GM20000 (cell line): ENCODE measurements at regions not wholly inside any gene's neighbourhood (a gene's known extent, or its start where the extent isn't known, plus 50 kb on each side); places are given as distances from the start of the nearest gene placed in this dataset.

ENCODE experiments used
- DNase-seq: peaks from one replicate; pipeline ENCODE4 v3.0.0; 2012; ENCODE audit warnings: low spot score
- CTCF ChIP-seq: IDR thresholded peaks from 2 replicates; pipeline ENCODE4 v1.5.1; 2012; ENCODE audit warnings: mild to moderate bottlenecking, control low read depth; ENCODE audit errors: extremely low read depth, missing control alignments

DNA sequence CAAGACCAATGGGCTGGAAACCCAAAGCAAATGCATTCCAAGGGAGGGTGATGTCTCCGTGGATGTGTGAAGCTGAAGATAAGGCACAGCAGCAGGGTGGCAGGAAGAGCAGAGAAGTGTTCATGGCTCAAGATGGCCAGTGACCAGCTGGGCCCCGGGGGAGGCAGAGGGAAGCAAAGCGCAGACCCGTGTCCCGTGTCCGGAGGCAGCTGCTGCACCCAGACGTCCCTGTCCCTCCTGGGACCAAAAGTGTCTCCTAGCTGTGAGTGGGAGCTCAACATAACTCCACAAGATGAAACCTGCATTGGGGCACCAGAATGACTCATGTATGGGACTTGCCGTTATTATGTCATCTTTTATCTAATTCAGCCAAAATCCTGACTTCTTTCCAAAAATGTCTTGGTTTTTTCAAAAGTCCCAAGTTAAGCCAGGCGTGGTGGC lies 118.2 kb downstream of the RIPK4 start:
- DNase-seq = no peak
- TF ChIP-seq CTCF = no peak

DNA sequence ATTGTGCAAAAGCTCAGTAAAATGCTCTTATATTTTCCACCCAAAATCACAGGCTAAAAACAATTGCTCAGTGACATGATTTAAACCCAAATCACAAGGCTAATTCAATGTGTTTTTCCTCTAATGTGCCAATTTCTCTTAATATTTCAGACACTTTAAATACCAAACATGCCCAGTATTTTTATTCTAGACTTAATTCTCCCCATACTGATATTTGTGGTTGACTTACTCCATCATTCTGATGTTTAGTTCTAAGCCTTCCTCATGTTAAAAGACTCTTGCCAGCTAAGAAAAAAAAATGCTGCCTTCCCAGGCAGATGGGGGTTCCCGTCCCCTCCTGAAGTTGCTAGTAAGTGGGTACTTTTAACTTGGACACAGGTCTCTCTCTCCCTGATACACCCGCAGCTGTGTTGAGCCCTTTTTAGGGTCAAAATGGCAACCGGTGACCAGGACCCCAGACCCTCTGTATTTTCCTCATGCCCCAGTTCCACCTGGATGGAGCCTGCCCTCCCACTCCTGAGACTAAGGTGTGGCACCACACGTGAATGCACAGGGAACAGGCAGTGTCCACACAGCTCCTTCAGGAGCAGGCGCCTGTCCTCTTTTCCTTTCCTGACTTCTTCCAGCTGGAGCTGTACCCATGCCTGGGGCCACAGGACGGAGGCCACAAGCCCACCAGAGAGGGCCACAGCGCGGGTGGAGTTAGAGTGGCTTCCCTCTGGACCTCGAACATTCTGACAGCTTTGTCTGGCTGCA lies 118.9 kb downstream of the RIPK4 start:
- no peak for DNase-seq
- no peak for TF ChIP-seq CTCF

DNA sequence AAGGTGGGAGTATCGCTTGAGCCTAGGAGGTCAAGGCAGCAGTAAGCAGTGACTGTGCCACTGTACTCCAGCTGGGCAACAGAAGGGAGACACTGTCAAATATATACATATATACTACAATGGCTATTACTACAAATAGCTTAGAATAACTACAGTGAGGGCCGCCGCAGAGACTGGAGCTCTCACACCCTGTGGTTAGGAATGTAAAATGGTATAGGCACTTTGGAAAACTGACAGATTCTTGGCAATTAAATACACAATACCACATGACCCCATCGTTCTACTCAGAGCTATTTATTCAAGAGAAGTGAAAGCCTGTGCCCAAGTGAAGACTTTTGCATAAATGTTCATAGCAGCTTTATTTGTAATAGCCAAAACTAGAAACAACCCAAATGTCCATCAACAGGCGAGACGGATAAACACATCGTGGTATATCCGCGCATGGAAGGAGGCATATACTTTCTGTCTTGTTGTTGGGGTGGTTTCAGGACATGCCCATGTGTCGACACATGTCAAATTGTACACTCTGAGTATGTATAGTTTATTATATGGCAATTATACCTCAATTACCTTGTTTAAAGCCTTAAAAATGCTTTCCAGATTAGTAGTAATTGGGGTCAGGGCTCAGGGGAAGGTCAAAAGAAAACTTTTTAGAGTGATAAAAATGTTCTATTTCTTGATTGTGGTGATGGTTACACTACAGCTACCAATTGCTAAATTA lies 123.4 kb downstream of the RIPK4 start:
- DNase-seq = no peak

GRCh38 chr21:41641821-41642701 lies 124.8 kb downstream of the RIPK4 start:
- TF ChIP-seq CTCF = no peak

More for the DNA sequence above, 123.4 kb downstream of the RIPK4 start:
- TF ChIP-seq CTCF = no peak

DNA sequence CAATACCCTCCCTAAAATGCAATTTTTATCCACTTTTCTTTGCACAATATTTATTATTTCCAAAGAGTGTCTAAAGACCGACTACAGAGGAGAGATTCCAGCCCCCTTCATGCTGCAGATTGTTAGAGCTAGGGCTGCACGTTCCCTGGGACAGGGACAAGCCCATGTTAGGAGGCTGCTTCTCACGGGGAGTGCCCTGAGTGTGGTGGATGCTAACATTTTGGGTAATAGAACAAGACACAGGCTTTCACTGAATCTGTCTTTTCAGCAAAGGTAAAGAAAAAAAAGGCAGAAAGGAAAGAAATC lies 125.4 kb downstream of the RIPK4 start:
- TF ChIP-seq CTCF = no peak
- no peak for DNase-seq

More at GRCh38 chr21:41641821-41642701, 124.8 kb downstream of the RIPK4 start:
- DNase-seq = no peak

DNA sequence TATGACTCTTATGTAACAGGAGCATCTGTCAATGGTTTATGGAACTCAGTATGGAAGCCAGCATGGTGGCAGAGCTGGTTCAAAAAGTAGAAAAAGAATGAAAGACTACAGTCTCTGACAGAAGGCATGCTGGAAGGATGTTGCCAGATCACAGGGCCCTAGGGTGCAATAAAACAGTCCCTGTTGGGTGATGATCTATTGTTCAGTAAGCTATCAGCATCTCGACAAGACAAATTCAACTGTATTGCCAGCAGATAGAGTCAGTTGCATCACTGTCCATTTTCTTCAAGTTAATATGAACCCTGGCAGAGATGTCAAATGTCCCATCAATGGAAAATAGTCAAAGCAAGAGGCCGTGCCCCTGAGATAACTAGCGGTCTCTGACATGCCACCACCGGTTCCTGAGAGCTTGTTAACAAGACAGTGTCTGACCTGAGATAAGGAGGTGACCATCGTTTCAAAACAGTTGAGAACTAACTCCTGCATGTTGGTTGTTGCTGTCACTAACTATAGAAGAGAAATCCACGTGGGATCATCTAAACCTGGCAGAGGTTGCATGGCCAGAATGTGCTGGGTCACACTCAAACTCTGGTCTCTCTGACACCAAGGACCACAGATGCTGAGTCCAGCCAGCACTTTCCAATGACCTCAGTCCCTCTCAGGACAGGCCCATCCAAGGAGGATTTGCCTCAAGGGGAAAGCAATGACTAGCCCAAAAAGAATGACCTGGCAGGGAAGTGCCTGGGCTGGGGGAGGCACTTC lies 125.9 kb downstream of the RIPK4 start:
- TF ChIP-seq CTCF = no peak
- DNase-seq = no peak
